HEK293 (cell line): ENCODE measurements at regions not wholly inside any gene's neighbourhood (a gene's known extent, or its start where the extent isn't known, plus 50 kb on each side); places are given as distances from the start of the nearest gene placed in this dataset.

Experiments used
- CTCF ChIA-PET: fragments of 350-600 bp; formaldehyde crosslinking; extraction: SDS; loops from one replicate; lab custom pipeline; 2021; ENCODE audit warnings: antibody characterized with exemption; lab: Yijun Ruan, JAX
- POLR2A ChIA-PET: fragments of 300-600 bp; formaldehyde crosslinking; extraction: SDS; loops from one replicate; lab custom pipeline; 2020; ENCODE audit warnings: antibody characterized with exemption, inconsistent platforms; lab: Yijun Ruan, JAX
- H3K27ac ChIP-seq: fragments of 200-500 bp; sonication (Bioruptor generic); 2 replicates; pipeline ENCODE4 v1.5.1; 2014; ENCODE audit warnings: low read depth, low read length, control low read depth, inconsistent platforms; ENCODE audit errors: extremely low read depth
- H3K36me3 ChIP-seq, 2 experiments: fragments of 200-500 bp in 1 of 2; sonication (Bioruptor generic) in 1 of 2; 1 replicate in 1 of 2; 2 replicates in 1 of 2; pipeline ENCODE4 v1.5.1; 2014 to 2017; ENCODE audit warnings: inconsistent platforms in 2 of 2, low read length in 2 of 2; ENCODE audit not compliant: control insufficient read depth in 2 of 2, insufficient read depth in 1 of 2
- H3K4me1 ChIP-seq: fragments of 200-500 bp; sonication (Bioruptor generic); 2 replicates; pipeline ENCODE4 v1.5.1; 2014; ENCODE audit warnings: mild to moderate bottlenecking, low read length, inconsistent platforms; ENCODE audit not compliant: control insufficient read depth, insufficient read depth
- H3K4me3 ChIP-seq: 2 replicates; pipeline ENCODE4 v1.5.1; 2011; ENCODE audit warnings: low read depth, mild to moderate bottlenecking, control low read depth, low read length, moderate library complexity
- H3K9me3 ChIP-seq: fragments of 200-500 bp; sonication (Bioruptor generic); 2 replicates; pipeline ENCODE4 v1.5.1; 2014; ENCODE audit warnings: low read depth, low read length, inconsistent platforms; ENCODE audit not compliant: control insufficient read depth, insufficient read depth
- EGR2 ChIP-seq: fragments of 450-650 bp; formaldehyde crosslinking; IDR thresholded peaks from 2 replicates; pipeline ENCODE4 v1.5.1; 2016; ENCODE audit warnings: low read depth, missing biosample characterization, missing genetic modification characterization
- HOXA7 ChIP-seq: sonication (generic); formaldehyde crosslinking; IDR thresholded peaks from 2 replicates; pipeline ENCODE4 v1.8.1; 2022; ENCODE audit warnings: missing genetic modification reagents, borderline replicate concordance
- MEIS1 ChIP-seq: sonication (generic); formaldehyde crosslinking; IDR thresholded peaks from 2 replicates; pipeline ENCODE4 v1.8.1; 2022; ENCODE audit warnings: missing genetic modification reagents, mild to moderate bottlenecking, borderline replicate concordance
- PATZ1 ChIP-seq: fragments of 450-650 bp; formaldehyde crosslinking; IDR thresholded peaks from 2 replicates; pipeline ENCODE4 v1.5.1; 2016; ENCODE audit warnings: missing biosample characterization, missing genetic modification characterization
- SETDB1 ChIP-seq: IDR thresholded peaks from one replicate; pipeline ENCODE4 v1.6.1; 2017; ENCODE audit warnings: mild to moderate bottlenecking, low read length, moderate library complexity, mixed read lengths; ENCODE audit not compliant: insufficient read length
- TCF7L2 ChIP-seq: IDR thresholded peaks from 2 replicates; pipeline ENCODE4 v1.6.1; 2011; ENCODE audit warnings: low read depth, mild to moderate bottlenecking, inconsistent platforms, low read length, moderate library complexity, borderline replicate concordance
- YY2 ChIP-seq: fragments of 450-650 bp; formaldehyde crosslinking; IDR thresholded peaks from 2 replicates; pipeline ENCODE4 v1.5.1; 2016; ENCODE audit warnings: missing biosample characterization, missing genetic modification characterization
- ZBTB1 ChIP-seq: fragments of 450-650 bp; formaldehyde crosslinking; IDR thresholded peaks from 2 replicates; pipeline ENCODE4 v1.5.1; 2016; ENCODE audit warnings: missing biosample characterization, missing genetic modification characterization
- ZBTB26 ChIP-seq: fragments of 450-650 bp; formaldehyde crosslinking; optimal IDR thresholded peaks from 2 replicates; pipeline ENCODE3; 2016; ENCODE audit warnings: missing biosample characterization, mild to moderate bottlenecking, missing genetic modification characterization
- ZBTB6 ChIP-seq: fragments of 450-650 bp; formaldehyde crosslinking; IDR thresholded peaks from 2 replicates; pipeline ENCODE4 v1.5.1; 2017; ENCODE audit warnings: missing biosample characterization, missing genetic modification characterization
- ZFP37 ChIP-seq: fragments of 450-650 bp; formaldehyde crosslinking; IDR thresholded peaks from 2 replicates; pipeline ENCODE4 v1.5.1; 2016; ENCODE audit warnings: missing biosample characterization, missing genetic modification characterization
- ZNF132 ChIP-seq: fragments of 450-650 bp; formaldehyde crosslinking; IDR thresholded peaks from 2 replicates; pipeline ENCODE4 v1.5.1; 2017; ENCODE audit warnings: missing biosample characterization, missing genetic modification characterization, borderline replicate concordance
- ZNF157 ChIP-seq: fragments of 450-650 bp; formaldehyde crosslinking; IDR thresholded peaks from 2 replicates; pipeline ENCODE4 v1.5.1; 2016; ENCODE audit warnings: missing biosample characterization, missing genetic modification characterization
- ZNF2 ChIP-seq: fragments of 450-650 bp; formaldehyde crosslinking; IDR thresholded peaks from 2 replicates; pipeline ENCODE4 v1.5.1; 2016; ENCODE audit warnings: missing biosample characterization, missing genetic modification characterization
- ZNF24 ChIP-seq: fragments of 450-650 bp; formaldehyde crosslinking; IDR thresholded peaks from 2 replicates; pipeline ENCODE4 v1.5.1; 2016; ENCODE audit warnings: missing biosample characterization, missing genetic modification characterization
- ZNF280C ChIP-seq: fragments of 450-650 bp; formaldehyde crosslinking; IDR thresholded peaks from 2 replicates; pipeline ENCODE4 v1.5.1; 2016; ENCODE audit warnings: missing biosample characterization, missing genetic modification characterization
- ZNF311 ChIP-seq: fragments of 450-650 bp; formaldehyde crosslinking; IDR thresholded peaks from 2 replicates; pipeline ENCODE4 v1.5.1; 2017; ENCODE audit warnings: missing biosample characterization, missing genetic modification characterization, borderline replicate concordance
- ZNF366 ChIP-seq: fragments of 450-650 bp; formaldehyde crosslinking; conservative IDR thresholded peaks from 2 replicates; pipeline ENCODE4 v1.5.1; 2016; ENCODE audit warnings: missing biosample characterization, missing genetic modification characterization
- ZNF391 ChIP-seq: fragments of 450-650 bp; formaldehyde crosslinking; IDR thresholded peaks from 2 replicates; pipeline ENCODE4 v1.5.1; 2016; ENCODE audit warnings: low read depth, missing biosample characterization, missing genetic modification characterization, borderline replicate concordance
- ZNF398 ChIP-seq: fragments of 450-650 bp; formaldehyde crosslinking; IDR thresholded peaks from 2 replicates; pipeline ENCODE4 v1.5.1; 2017; ENCODE audit warnings: missing biosample characterization, missing genetic modification characterization
- ZNF488 ChIP-seq: fragments of 450-650 bp; formaldehyde crosslinking; IDR thresholded peaks from 2 replicates; pipeline ENCODE4 v1.5.1; 2016; ENCODE audit warnings: missing biosample characterization, missing genetic modification characterization
- ZNF529 ChIP-seq: fragments of 450-650 bp; formaldehyde crosslinking; IDR thresholded peaks from 2 replicates; pipeline ENCODE4 v1.5.1; 2017; ENCODE audit warnings: missing genetic modification characterization, missing biosample characterization; ENCODE audit not compliant: insufficient replicate concordance
- ZNF530 ChIP-seq: fragments of 450-650 bp; formaldehyde crosslinking; IDR thresholded peaks from 2 replicates; pipeline ENCODE4 v1.5.1; 2016; ENCODE audit warnings: low read depth, missing biosample characterization, missing genetic modification characterization
- ZNF558 ChIP-seq: fragments of 450-650 bp; formaldehyde crosslinking; IDR thresholded peaks from 2 replicates; pipeline ENCODE4 v1.5.1; 2016; ENCODE audit warnings: missing biosample characterization, missing genetic modification characterization
- ZNF623 ChIP-seq: fragments of 450-650 bp; formaldehyde crosslinking; IDR thresholded peaks from 2 replicates; pipeline ENCODE4 v1.5.1; 2016; ENCODE audit warnings: missing biosample characterization, missing genetic modification characterization
- ZNF624 ChIP-seq: fragments of 450-650 bp; formaldehyde crosslinking; IDR thresholded peaks from 2 replicates; pipeline ENCODE4 v1.5.1; 2017; ENCODE audit warnings: missing biosample characterization, missing genetic modification characterization
- ZNF664 ChIP-seq: fragments of 450-650 bp; formaldehyde crosslinking; IDR thresholded peaks from 2 replicates; pipeline ENCODE4 v1.5.1; 2016; ENCODE audit warnings: missing biosample characterization, missing genetic modification characterization
- ZNF791 ChIP-seq: fragments of 450-650 bp; formaldehyde crosslinking; IDR thresholded peaks from 2 replicates; pipeline ENCODE4 v1.5.1; 2016; ENCODE audit warnings: missing biosample characterization, missing genetic modification characterization

GRCh38 chr2:59301466-59302402 lies 1060.6 kb upstream of the FANCL start:
- no peaks in the 10 kb centered on the region for H3K4me1 ChIP-seq
- H3K27ac ChIP-seq, result no peak overlapping the region
- H3K36me3 ChIP-seq, result no peaks in the 10 kb centered on the region
- no peaks in the 10 kb centered on the region for H3K9me3 ChIP-seq
- ChIA-PET POLR2A (no interaction called here), CTCF (interaction anchor here (0.6 to 2.5 kb wide), 9 partner anchors 10 to 908 kb away, joined by 3 to 15 read pairs (median 3); no protein-coding TSS in a partner anchor)
- no peak overlapping the region for H3K4me3 ChIP-seq
- TF ChIP-seq ZNF311 (tag by site-specific recombination) (no peak), ZNF623 (tag by site-specific recombination) (no peak), ZNF664 (tag by site-specific recombination) (no peak), ZNF624 (tag by site-specific recombination) (no peak), MEIS1 (no peak), ZFP37 (tag by site-specific recombination) (no peak), ZNF24 (tag by site-specific recombination) (peak; percentile 71; the same call in 1 of the 2 replicates), TCF7L2 (no peak), ZNF791 (tag by site-specific recombination) (no peak), ZNF157 (tag by site-specific recombination) (no peak), ZNF280C (tag by site-specific recombination) (no peak), ZBTB1 (tag by site-specific recombination) (no peak), EGR2 (tag by site-specific recombination) (no peak), ZNF366 (tag by site-specific recombination) (peak; percentile 51), HOXA7 (CRISPR knock-in tag) (no peak), ZNF530 (tag by site-specific recombination) (no peak), ZBTB26 (tag by site-specific recombination) (no peak), ZNF529 (no peak), ZNF558 (tag by site-specific recombination) (no peak), YY2 (no peak), ZBTB6 (tag by site-specific recombination) (no peak), ZNF2 (tag by site-specific recombination) (no peak), ZNF488 (tag by site-specific recombination) (no peak), PATZ1 (0 out of 2 replicates have a peak, but pooled peaks have one; percentile 19), ZNF132 (tag by site-specific recombination) (no peak), ZNF398 (tag by site-specific recombination) (no peak), SETDB1 (no peak), ZNF391 (tag by site-specific recombination) (no peak)
